ENCODE measurements at regions not wholly inside any gene's neighbourhood (a gene's known extent, or its start where the extent isn't known, plus 50 kb on each side); places are given as distances from the start of the nearest gene placed in this dataset.

- no peak for DNase-seq
These were observed 122.1 kb downstream of the ANKRD50 start for GRCh38 chr4:124590480-124590879.

- no peak for DNase-seq
These were observed 120.9 kb downstream of the ANKRD50 start for GRCh38 chr4:124591637-124592036.

- DNase-seq, result no peak
These were observed 119.0 kb downstream of the ANKRD50 start for GRCh38 chr4:124593494-124593893.

- no peak for DNase-seq
These were observed 117.6 kb downstream of the ANKRD50 start for GRCh38 chr4:124594945-124595344.

- DNase-seq, result no peak
These were observed 115.7 kb downstream of the ANKRD50 start for GRCh38 chr4:124596816-124597215.

GRCh38 chr4:124610211-124610610, 102.3 kb downstream of the ANKRD50 start:
- DNase-seq, result no peak

Measured in SHP77 treated with DMSO at 0.1 percent for 48 hours (cell line).